HepG2 (cell line): ENCODE measurements at regions not wholly inside any gene's neighbourhood (a gene's known extent, or its start where the extent isn't known, plus 50 kb on each side); places are given as distances from the start of the nearest gene placed in this dataset.
"Not testable (repeated sequence)": the region's sequence is repeated elsewhere in the genome, so short reads cannot be mapped to it uniquely, and the experiment has no call there.

Experiments
- CENPBD1 ChIP-seq: sonication (generic); formaldehyde crosslinking; IDR thresholded peaks from 2 replicates; pipeline ENCODE4 v1.8.0; 2022; ENCODE audit warnings: missing genetic modification reagents, low read depth, mild to moderate bottlenecking, borderline replicate concordance
- CREB1 ChIP-seq, 2 experiments: fragments of 450-650 bp in 1 of 2; IDR thresholded peaks; 2 replicates each; pipeline ENCODE4 v1.6.1; 2016 to 2017; ENCODE audit warnings: control low read depth in 1 of 2, mild to moderate bottlenecking in 1 of 2, missing compliant biosample characterization in 1 of 2, missing genetic modification characterization in 1 of 2
- CTCF ChIP-seq: sonication (generic); formaldehyde crosslinking; IDR thresholded peaks from 2 replicates; pipeline ENCODE4 v1.5.0; 2020; ENCODE audit warnings: mild to moderate bottlenecking, missing genetic modification reagents, moderate library complexity
- KLF9 ChIP-seq: IDR thresholded peaks from 2 replicates; pipeline ENCODE4 v1.6.1; 2016; ENCODE audit warnings: low read depth
- MLX ChIP-seq: IDR thresholded peaks from 2 replicates; pipeline ENCODE4 v1.6.1; 2016
- MXI1 ChIP-seq: IDR thresholded peaks from 3 replicates; pipeline ENCODE4 v1.6.1; 2012; ENCODE audit warnings: low read depth, low read length, inconsistent platforms, borderline replicate concordance
- MYC ChIP-seq: sonication (generic); formaldehyde crosslinking; IDR thresholded peaks from 2 replicates; pipeline ENCODE4 v1.9.0; 2021; ENCODE audit warnings: missing genetic modification reagents, borderline replicate concordance
- REST ChIP-seq, 2 experiments: IDR thresholded peaks; 2 replicates each; pipeline ENCODE4 v1.6.1; 2011 to 2012; ENCODE audit warnings: low read length in 2 of 2, borderline replicate concordance in 1 of 2, low read depth in 1 of 2, mild to moderate bottlenecking in 1 of 2, moderate library complexity in 1 of 2
- SKI ChIP-seq: fragments of 450-650 bp; IDR thresholded peaks from one replicate; pipeline ENCODE4 v1.6.1; 2018; ENCODE audit warnings: mild to moderate bottlenecking; ENCODE audit not compliant: partially characterized antibody
- ZNF563 ChIP-seq: sonication (generic); formaldehyde crosslinking; IDR thresholded peaks from 2 replicates; pipeline ENCODE4 v1.8.0; 2022; ENCODE audit warnings: mild to moderate bottlenecking, moderate library complexity, missing genetic modification reagents
- ZNF615 ChIP-seq: sonication (generic); formaldehyde crosslinking; IDR thresholded peaks from 2 replicates; pipeline ENCODE4 v1.5.0; 2020; ENCODE audit warnings: mild to moderate bottlenecking, missing genetic modification reagents, borderline replicate concordance
- TF ChIP-seq, protein P1 (sequence below): sonication (generic); formaldehyde crosslinking; IDR thresholded peaks from 2 replicates; pipeline ENCODE4 v1.4.0; 2020; ENCODE audit warnings: low read depth, mild to moderate bottlenecking, missing genetic modification reagents
- TF ChIP-seq, protein P2 (sequence below): fragments of 450-650 bp; IDR thresholded peaks from 2 replicates; pipeline ENCODE4 v1.6.1; 2016

DNA sequence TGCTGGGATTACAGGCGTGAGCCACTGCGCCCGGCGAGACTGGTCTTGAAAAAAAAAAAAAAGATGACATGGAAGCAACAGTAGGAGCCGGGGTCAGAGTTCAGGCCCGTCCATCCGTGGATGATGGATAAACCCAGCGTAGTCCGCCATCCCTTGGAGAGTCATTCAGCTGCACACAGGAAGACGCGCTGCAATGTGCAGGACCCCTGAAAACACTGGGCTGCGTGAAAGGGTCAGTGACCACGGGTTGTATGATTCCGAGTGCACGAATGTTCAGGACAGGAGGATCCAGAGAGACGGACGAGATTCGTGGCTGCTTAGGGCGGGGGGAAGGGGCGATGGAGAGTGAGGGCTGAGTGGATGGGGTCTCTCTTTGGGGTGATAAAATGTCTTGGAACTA lies 76.5 kb upstream of the METTL9 start:
- not testable (repeated sequence) for TF ChIP-seq CREB1 (IDR thresholded peaks at IDR 0.05); CREB1 (CRISPR knock-in tag; IDR thresholded peaks at IDR 0.05); KLF9 (CRISPR knock-in tag); MYC (CRISPR knock-in tag); MXI1; CTCF (CRISPR knock-in tag); ZNF615 (CRISPR knock-in tag); REST (IDR thresholded peaks at IDR 0.05; ENCODE audit: borderline replicate concordance in 1 of 2, low read depth in 1 of 2, low read length in 2 of 2); SKI; CENPBD1 (CRISPR knock-in tag); MLX (CRISPR knock-in tag); ZNF563 (CRISPR knock-in tag)
- TF ChIP-seq, protein P1, sequence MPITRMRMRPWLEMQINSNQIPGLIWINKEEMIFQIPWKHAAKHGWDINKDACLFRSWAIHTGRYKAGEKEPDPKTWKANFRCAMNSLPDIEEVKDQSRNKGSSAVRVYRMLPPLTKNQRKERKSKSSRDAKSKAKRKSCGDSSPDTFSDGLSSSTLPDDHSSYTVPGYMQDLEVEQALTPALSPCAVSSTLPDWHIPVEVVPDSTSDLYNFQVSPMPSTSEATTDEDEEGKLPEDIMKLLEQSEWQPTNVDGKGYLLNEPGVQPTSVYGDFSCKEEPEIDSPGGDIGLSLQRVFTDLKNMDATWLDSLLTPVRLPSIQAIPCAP (CRISPR knock-in tag): not testable (repeated sequence)
- TF ChIP-seq, protein P2, sequence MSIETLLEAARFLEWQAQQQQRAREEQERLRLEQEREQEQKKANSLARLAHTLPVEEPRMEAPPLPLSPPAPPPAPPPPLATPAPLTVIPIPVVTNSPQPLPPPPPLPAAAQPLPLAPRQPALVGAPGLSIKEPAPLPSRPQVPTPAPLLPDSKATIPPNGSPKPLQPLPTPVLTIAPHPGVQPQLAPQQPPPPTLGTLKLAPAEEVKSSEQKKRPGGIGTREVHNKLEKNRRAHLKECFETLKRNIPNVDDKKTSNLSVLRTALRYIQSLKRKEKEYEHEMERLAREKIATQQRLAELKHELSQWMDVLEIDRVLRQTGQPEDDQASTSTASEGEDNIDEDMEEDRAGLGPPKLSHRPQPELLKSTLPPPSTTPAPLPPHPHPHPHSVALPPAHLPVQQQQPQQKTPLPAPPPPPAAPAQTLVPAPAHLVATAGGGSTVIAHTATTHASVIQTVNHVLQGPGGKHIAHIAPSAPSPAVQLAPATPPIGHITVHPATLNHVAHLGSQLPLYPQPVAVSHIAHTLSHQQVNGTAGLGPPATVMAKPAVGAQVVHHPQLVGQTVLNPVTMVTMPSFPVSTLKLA: not testable (repeated sequence)
